ENCODE measurements at regions not wholly inside any gene's neighbourhood (a gene's known extent, or its start where the extent isn't known, plus 50 kb on each side); places are given as distances from the start of the nearest gene placed in this dataset.

DNA sequence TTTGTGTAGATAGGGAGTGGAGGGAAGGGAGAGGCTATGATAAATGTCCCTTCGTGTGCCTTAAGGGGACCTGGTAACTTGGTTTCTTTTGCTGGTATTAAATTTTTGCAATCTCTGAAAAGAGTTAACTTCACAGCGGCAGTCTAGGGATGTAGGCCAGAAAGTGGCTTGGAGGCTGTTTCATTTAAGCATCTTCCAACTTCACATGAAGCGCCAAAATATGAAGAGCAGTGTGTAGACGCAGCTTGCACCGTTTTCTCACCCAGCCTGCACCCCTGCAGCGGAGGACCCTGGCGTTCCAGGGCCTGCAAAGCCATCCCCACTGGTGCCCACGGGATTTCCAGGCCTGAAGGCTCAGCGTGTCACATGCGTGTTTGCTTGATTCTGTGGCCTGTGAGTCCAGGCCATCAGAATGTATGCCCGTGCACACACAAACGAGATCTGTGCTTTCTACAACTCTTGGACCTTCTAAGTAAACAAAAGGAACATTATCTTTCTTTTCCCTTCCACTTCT is 87.2 kb upstream of the EPB41L3 start:
- Histone ChIP-seq H3K27me3 (ENCODE audit: insufficient read depth, low read length) (no peaks in the 10 kb centered on the region), H3K36me3 (ENCODE audit: control insufficient read depth in 1 of 2, insufficient read depth in 2 of 2, low read length in 2 of 2) (no peaks in the 10 kb centered on the region), H3K4me1 (ENCODE audit: control insufficient read depth in 1 of 2, insufficient read depth in 2 of 2, low read length in 2 of 2) (no peaks in the 10 kb centered on the region), H3K9ac (ENCODE audit: low read length) (no peak overlapping the region), H3K9me3 (ENCODE audit: control insufficient read depth in 1 of 2, insufficient read depth in 1 of 2, low read depth in 1 of 2, low read length in 2 of 2) (peaks cover 0 to 11% of the 10 kb centered on the region in 2 experiments; a peak in 2 of 4 replicates), H2AFZ (ENCODE audit: low read depth, low read length, poor library complexity, severe bottlenecking) (no peak overlapping the region), H3K4me3 (replicated peaks in 1 of 2; ENCODE audit: low read depth in 1 of 2, low read length in 2 of 2) (no peak overlapping the region), H4K20me1 (ENCODE audit: insufficient read depth) (no peaks in the 10 kb centered on the region), H3K9me2 (ENCODE audit: insufficient read depth) (no peaks in the 10 kb centered on the region), H3K27ac (ENCODE audit: low read depth, low read length) (no peak overlapping the region), H3K4me2 (ENCODE audit: low read length) (no peak overlapping the region), H3K79me2 (ENCODE audit: insufficient read depth, low read length) (no peaks in the 10 kb centered on the region)
- BruUV-seq (replicated peaks), result no TSS peak
- intact Hi-C loops (cut with micrococcal nuclease), result no loop called here
- ChIA-PET CTCF (no interaction called here), RAD21 (ENCODE audit: low non-redundant PET in 1 of 2, low total read pairs in 2 of 2, uncharacterized antibody in 2 of 2, unreplicated experiment in 2 of 2) (no interaction called here), POLR2A (no interaction called here)
- TF ChIP-seq, protein P1, sequence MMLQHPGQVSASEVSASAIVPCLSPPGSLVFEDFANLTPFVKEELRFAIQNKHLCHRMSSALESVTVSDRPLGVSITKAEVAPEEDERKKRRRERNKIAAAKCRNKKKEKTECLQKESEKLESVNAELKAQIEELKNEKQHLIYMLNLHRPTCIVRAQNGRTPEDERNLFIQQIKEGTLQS (IDR thresholded peaks at IDR 0.05), result no peak
- TF ChIP-seq, protein P2, sequence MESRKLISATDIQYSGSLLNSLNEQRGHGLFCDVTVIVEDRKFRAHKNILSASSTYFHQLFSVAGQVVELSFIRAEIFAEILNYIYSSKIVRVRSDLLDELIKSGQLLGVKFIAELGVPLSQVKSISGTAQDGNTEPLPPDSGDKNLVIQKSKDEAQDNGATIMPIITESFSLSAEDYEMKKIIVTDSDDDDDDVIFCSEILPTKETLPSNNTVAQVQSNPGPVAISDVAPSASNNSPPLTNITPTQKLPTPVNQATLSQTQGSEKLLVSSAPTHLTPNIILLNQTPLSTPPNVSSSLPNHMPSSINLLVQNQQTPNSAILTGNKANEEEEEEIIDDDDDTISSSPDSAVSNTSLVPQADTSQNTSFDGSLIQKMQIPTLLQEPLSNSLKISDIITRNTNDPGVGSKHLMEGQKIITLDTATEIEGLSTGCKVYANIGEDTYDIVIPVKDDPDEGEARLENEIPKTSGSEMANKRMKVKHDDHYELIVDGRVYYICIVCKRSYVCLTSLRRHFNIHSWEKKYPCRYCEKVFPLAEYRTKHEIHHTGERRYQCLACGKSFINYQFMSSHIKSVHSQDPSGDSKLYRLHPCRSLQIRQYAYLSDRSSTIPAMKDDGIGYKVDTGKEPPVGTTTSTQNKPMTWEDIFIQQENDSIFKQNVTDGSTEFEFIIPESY (IDR thresholded peaks at IDR 0.05; ENCODE audit: extremely low read depth, insufficient replicate concordance, low read length), result no peak
- TF ChIP-seq POLR2AphosphoS5 (IDR thresholded peaks at IDR 0.05; ENCODE audit: low read depth, low read length) (no peak), CEBPB (IDR thresholded peaks at IDR 0.05; ENCODE audit: low read depth) (no peak), ELF1 (IDR thresholded peaks at IDR 0.05; ENCODE audit: borderline replicate concordance, low read depth) (no peak), TCF7L2 (IDR thresholded peaks at IDR 0.05; ENCODE audit: borderline replicate concordance, extremely low read depth, insufficient read depth, insufficient read length) (no peak), ZNF274 (IDR thresholded peaks at IDR 0.05; ENCODE audit: low read depth, low read length) (no peak), CBX3 (IDR thresholded peaks at IDR 0.05; ENCODE audit: low read depth) (no peak), YY1 (IDR thresholded peaks at IDR 0.05; ENCODE audit: extremely low read depth, insufficient replicate concordance, low read depth, low read length) (no peak), EZH2phosphoT487 (IDR thresholded peaks at IDR 0.05; ENCODE audit: borderline replicate concordance) (no peak)
- DNase-seq (ENCODE audit: low read depth, low spot score) (no peak), ATAC-seq (no peak)
